GM04504 (cell line): ENCODE measurements at regions not wholly inside any gene's neighbourhood (a gene's known extent, or its start where the extent isn't known, plus 50 kb on each side); places are given as distances from the start of the nearest gene placed in this dataset.
A peak's percentile ranks its signal among the peaks of the same experiment; 100 is the strongest.

Experiments used
- DNase-seq: peaks from one replicate; pipeline ENCODE4 v3.0.0-alpha.2; 2012; ENCODE audit warnings: low read depth

DNA sequence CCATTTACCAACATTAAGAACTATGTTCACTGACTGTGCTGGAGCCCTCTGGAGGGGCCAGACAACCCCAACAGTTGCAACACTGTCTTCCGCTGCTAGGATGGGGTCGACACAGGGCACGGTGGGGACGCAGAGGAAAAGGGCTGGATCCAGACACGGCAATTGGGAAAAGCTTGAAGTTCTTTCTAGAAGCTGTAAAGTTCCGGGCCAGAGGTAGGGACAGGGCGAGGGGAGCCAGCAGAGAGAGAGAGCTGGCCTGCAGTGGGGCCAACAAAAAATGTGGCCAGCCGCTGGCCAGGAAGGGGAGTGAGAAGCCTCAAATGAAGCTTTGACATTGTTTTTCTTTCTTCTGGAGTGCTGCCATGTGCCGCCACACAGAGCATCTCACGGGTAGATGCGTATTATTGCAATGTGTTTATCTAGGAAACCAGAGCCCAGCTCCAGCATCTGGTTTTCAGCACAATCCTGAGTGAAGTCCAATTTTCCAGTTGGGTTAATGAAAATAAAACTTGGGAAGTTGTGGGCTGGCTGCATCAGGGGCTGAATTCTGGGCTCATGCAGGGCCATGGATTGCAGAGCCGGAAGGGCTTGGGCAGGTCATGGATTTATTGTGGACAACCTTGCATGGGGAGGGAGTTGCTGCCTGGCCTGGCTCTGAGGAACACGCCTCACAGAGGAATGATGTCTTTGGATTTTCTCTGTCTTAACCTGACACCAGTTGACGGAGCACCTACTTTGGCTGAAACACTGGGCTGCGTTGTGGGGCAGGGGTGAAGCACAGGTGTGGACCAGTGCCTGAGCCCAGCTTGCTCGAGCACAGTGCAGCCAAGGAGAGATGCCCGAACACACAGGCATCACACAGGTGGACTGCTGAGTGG, 67.6 kb upstream of the AMPD3 start:
- peak; percentile 95 for DNase-seq

DNA sequence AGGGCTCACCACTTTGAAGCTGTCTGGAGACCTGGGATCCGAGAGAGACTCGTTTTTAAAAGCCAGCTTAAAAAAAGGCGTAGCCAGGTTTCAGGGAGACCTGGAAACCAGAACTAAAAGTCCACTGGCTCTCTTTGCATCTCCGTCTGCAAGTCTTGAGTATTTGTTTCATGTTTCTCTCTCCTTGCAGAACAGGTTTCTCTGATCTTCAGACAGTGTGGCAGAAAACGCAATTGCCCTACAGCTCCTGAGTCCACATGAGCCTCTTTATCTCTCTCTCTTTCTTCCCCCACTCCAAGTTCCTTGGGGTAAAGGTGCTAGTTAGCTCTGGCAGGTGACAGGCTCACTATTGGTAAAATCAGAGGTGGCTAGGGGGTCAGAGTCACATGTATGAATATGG, 67.0 kb upstream of the AMPD3 start:
- no peak for DNase-seq

DNA sequence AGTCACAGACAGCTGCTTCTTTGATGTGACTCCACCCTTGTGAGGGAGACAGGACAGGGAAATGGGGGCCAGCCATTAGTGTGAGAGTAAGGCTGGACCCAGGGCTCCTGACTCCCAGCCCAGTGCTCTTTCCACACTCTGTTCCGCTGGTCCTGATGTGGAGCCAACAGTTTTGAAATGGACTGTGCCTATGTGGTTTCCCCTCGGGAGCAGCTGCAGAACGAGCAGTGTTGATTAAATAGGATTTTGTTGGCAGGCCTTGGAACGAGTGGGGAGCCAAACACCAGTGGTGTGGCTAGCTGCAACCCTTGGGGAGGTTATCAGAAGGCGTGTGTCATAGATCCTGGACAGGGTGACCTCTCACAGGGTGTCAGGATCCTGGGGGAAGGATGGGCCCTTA, 66.5 kb upstream of the AMPD3 start:
- DNase-seq = no peak

GRCh38 chr11:10390375-10390774, 64.7 kb upstream of the AMPD3 start:
- no peak for DNase-seq

DNA sequence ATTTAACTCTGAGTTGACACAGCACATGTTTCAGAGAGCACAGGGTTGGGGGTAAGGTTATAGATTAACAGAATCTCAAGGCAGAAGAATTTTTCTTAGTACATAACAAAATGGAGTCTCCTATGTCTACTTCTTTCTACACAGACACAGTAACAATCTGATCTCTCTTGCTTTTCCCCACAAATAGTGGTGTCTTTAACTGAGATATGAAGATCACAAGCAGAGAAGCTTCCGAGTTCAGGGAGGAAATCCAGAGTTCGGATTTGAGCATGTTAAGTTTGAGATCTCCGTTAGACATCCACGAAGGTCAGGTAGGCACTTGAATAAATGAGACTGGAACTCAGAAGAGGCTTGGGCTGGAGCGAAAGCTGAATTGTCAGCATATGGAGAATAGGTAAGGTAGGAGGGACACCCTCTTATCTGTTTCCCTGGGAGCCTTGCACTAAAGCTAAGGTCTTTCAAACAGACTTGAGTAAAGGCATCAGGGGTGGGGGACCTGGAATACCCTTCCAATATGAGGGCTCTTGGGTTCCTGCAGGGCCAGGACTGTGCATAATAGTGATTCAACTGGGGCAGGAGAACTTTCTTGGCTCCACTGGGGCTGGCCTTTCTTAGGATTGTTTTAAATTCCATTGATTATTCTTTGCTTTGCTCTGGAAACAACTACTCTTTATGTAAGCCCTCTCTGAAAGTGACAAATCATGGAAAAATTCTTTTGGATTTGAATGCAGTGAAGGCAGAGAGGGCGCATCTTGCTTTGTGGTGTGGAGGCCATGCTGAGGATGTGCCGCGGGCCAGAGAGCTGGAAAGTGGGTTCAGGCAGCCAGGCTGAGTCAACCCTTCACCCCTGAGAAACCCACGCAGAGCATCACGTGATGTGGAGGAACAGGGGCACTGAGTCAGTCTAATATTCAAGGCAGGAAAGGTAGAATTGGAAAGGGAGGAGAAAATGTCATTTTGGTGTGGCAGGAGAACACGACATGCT, 62.7 kb upstream of the AMPD3 start:
- DNase-seq = no peak

- DNase-seq = no peak
Observed at GRCh38 chr11:10394229-10395101, 60.6 kb upstream of the AMPD3 start.

- DNase-seq = no peak
Observed at GRCh38 chr11:10395166-10395897, 59.7 kb upstream of the AMPD3 start.

GRCh38 chr11:10396771-10397170, 58.3 kb upstream of the AMPD3 start:
- DNase-seq = no peak

GRCh38 chr11:10397226-10397987, 57.7 kb upstream of the AMPD3 start:
- DNase-seq = no peak

DNA sequence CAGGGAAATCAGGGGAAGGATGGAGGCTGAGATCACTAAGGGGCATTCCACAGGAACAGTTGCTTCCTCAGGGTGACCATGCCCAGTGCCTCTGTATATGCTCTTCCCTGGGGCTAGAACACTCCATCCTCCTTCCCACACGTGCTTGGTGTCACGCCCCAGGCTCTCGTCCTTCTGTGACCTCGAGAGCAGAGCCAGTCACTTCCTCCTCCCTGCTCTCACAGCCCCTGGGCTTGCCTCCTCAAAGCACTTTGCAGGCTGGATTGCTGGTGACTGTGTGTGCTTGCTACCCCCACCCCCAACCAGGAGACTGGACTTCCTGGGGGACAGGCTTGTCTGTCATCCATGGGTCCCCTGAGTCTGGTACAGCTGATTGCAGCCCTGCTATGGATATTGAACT, 56.5 kb upstream of the AMPD3 start:
- no peak for DNase-seq

DNA sequence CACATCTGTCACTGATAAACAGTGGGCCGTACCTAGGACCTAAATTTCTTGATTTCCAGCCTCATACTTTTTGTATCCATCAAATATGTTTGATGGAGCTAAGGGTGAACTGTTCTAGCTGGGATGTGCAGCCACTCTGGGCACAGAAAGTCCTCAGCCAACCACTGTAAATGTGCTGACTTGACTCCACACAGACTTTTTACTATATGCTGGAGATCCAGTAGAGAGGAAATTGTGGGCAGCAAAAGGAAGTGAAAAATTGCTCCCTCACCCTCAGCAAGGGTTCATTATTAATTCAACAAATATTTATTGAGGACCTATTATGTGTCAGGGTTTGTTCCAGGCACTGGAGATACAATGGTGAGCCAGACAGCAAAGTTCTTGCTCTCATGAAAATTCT, 54.2 kb upstream of the AMPD3 start:
- no peak for DNase-seq

GRCh38 chr11:10401256-10401655, 53.8 kb upstream of the AMPD3 start:
- no peak for DNase-seq

DNA sequence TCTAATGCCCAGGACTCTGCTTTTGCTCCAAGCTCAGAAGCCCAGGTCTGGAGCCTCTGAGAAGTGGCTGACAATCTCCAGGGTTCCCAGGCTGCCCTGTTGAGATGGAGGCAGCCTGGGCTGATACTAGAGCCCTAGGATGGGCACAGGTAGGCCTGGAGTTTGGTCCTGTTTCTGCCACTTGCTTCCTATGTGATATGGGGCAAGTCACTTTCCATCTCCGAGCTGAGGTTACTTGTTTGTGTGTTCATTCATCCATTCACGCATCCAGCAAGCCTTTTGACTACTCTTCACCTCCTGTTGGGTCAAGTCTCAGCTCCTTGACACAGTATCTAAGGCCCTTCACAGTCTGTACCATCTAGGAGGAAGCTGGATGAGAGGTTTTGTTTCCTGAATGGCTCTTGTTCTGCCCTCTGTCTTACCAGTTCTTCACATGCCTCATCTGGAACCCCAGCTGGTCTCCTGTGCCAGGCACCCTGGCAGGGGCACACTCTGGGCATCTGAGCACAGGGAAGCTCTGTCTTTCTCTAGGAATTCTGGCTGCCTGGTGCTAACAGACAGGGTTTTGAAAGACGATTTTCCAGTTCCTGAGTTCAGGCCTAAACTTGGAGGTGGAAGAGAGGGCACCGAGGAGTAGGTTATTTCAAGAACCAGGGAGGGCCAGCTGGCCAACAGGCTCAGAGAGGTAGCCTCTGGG, 53.2 kb upstream of the AMPD3 start:
- DNase-seq = no peak
